ENCODE measurements at regions not wholly inside any gene's neighbourhood (a gene's known extent, or its start where the extent isn't known, plus 50 kb on each side); places are given as distances from the start of the nearest gene placed in this dataset.

DNA sequence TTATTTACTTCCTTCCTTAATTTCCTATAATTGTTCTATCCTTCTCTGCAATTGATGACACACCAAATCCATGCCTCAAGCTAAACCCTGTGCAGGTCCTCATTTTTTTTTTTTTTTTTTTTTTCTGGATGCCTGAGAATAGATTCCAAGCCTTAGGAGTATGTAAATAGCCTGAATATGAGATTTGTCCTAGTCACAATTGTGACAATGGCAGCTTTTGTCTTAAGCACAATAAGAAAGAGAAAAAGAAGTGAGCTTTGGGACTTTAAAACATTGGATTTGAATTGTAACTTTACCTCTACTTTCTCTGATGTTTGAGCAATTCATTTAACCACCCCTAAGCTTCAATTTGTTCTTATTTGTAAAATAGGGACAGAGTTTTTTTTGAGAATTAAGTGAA is 280.5 kb downstream of the TUSC1 start:
- TF ChIP-seq, protein P1, sequence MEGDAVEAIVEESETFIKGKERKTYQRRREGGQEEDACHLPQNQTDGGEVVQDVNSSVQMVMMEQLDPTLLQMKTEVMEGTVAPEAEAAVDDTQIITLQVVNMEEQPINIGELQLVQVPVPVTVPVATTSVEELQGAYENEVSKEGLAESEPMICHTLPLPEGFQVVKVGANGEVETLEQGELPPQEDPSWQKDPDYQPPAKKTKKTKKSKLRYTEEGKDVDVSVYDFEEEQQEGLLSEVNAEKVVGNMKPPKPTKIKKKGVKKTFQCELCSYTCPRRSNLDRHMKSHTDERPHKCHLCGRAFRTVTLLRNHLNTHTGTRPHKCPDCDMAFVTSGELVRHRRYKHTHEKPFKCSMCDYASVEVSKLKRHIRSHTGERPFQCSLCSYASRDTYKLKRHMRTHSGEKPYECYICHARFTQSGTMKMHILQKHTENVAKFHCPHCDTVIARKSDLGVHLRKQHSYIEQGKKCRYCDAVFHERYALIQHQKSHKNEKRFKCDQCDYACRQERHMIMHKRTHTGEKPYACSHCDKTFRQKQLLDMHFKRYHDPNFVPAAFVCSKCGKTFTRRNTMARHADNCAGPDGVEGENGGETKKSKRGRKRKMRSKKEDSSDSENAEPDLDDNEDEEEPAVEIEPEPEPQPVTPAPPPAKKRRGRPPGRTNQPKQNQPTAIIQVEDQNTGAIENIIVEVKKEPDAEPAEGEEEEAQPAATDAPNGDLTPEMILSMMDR (conservative IDR thresholded peaks at IDR 0.05; ENCODE audit: low read depth, low read length), result no peak
- TF ChIP-seq EZH2 (IDR thresholded peaks at IDR 0.05; ENCODE audit: borderline replicate concordance, low read depth, low read length, poor library complexity, severe bottlenecking), result no peak

Measured in A673 (cell line).